HEK293 (cell line): ENCODE measurements at regions not wholly inside any gene's neighbourhood (a gene's known extent, or its start where the extent isn't known, plus 50 kb on each side); places are given as distances from the start of the nearest gene placed in this dataset.

Source experiments
- CTCF ChIA-PET: fragments of 350-600 bp; formaldehyde crosslinking; extraction: SDS; loops from one replicate; lab custom pipeline; 2021; ENCODE audit warnings: antibody characterized with exemption; lab: Yijun Ruan, JAX
- POLR2A ChIA-PET: fragments of 300-600 bp; formaldehyde crosslinking; extraction: SDS; loops from one replicate; lab custom pipeline; 2020; ENCODE audit warnings: antibody characterized with exemption, inconsistent platforms; lab: Yijun Ruan, JAX
- H3K27ac ChIP-seq: fragments of 200-500 bp; sonication (Bioruptor generic); 2 replicates; pipeline ENCODE4 v1.5.1; 2014; ENCODE audit warnings: low read depth, low read length, control low read depth, inconsistent platforms; ENCODE audit errors: extremely low read depth
- H3K36me3 ChIP-seq, 2 experiments: fragments of 200-500 bp in 1 of 2; sonication (Bioruptor generic) in 1 of 2; 1 replicate in 1 of 2; 2 replicates in 1 of 2; pipeline ENCODE4 v1.5.1; 2014 to 2017; ENCODE audit warnings: inconsistent platforms in 2 of 2, low read length in 2 of 2; ENCODE audit not compliant: control insufficient read depth in 2 of 2, insufficient read depth in 1 of 2
- H3K4me1 ChIP-seq: fragments of 200-500 bp; sonication (Bioruptor generic); 2 replicates; pipeline ENCODE4 v1.5.1; 2014; ENCODE audit warnings: mild to moderate bottlenecking, low read length, inconsistent platforms; ENCODE audit not compliant: control insufficient read depth, insufficient read depth
- H3K4me3 ChIP-seq: 2 replicates; pipeline ENCODE4 v1.5.1; 2011; ENCODE audit warnings: low read depth, mild to moderate bottlenecking, control low read depth, low read length, moderate library complexity
- H3K9me3 ChIP-seq: fragments of 200-500 bp; sonication (Bioruptor generic); 2 replicates; pipeline ENCODE4 v1.5.1; 2014; ENCODE audit warnings: low read depth, low read length, inconsistent platforms; ENCODE audit not compliant: control insufficient read depth, insufficient read depth
- EGR2 ChIP-seq: fragments of 450-650 bp; formaldehyde crosslinking; IDR thresholded peaks from 2 replicates; pipeline ENCODE4 v1.5.1; 2016; ENCODE audit warnings: low read depth, missing biosample characterization, missing genetic modification characterization
- OVOL3 ChIP-seq: fragments of 450-650 bp; formaldehyde crosslinking; IDR thresholded peaks from 2 replicates; pipeline ENCODE4 v1.5.1; 2016; ENCODE audit warnings: missing biosample characterization, missing genetic modification characterization
- SCRT1 ChIP-seq: fragments of 450-650 bp; formaldehyde crosslinking; IDR thresholded peaks from 2 replicates; pipeline ENCODE4 v1.5.1; 2016; ENCODE audit warnings: missing biosample characterization, missing genetic modification characterization, borderline replicate concordance
- ZBTB48 ChIP-seq: fragments of 450-650 bp; formaldehyde crosslinking; IDR thresholded peaks from 2 replicates; pipeline ENCODE4 v1.5.1; 2016; ENCODE audit warnings: missing biosample characterization, missing genetic modification characterization
- ZBTB49 ChIP-seq: fragments of 450-650 bp; formaldehyde crosslinking; IDR thresholded peaks from 2 replicates; pipeline ENCODE4 v1.5.1; 2016; ENCODE audit warnings: missing biosample characterization, missing genetic modification characterization, low read depth
- ZBTB6 ChIP-seq: fragments of 450-650 bp; formaldehyde crosslinking; IDR thresholded peaks from 2 replicates; pipeline ENCODE4 v1.5.1; 2017; ENCODE audit warnings: missing biosample characterization, missing genetic modification characterization
- ZNF248 ChIP-seq: fragments of 450-650 bp; formaldehyde crosslinking; IDR thresholded peaks from 2 replicates; pipeline ENCODE4 v1.5.1; 2017; ENCODE audit warnings: missing biosample characterization, missing genetic modification characterization
- ZNF280D ChIP-seq: fragments of 450-650 bp; formaldehyde crosslinking; IDR thresholded peaks from 2 replicates; pipeline ENCODE4 v1.5.1; 2016; ENCODE audit warnings: missing biosample characterization, missing genetic modification characterization
- ZNF555 ChIP-seq: fragments of 450-650 bp; formaldehyde crosslinking; conservative IDR thresholded peaks from 2 replicates; pipeline ENCODE4 v1.5.1; 2017; ENCODE audit warnings: missing biosample characterization, mild to moderate bottlenecking, missing genetic modification characterization, inconsistent platforms
- ZNF560 ChIP-seq: fragments of 450-650 bp; formaldehyde crosslinking; IDR thresholded peaks from 2 replicates; pipeline ENCODE4 v1.5.1; 2017; ENCODE audit warnings: missing biosample characterization, missing genetic modification characterization, borderline replicate concordance
- ZNF626 ChIP-seq: fragments of 450-650 bp; sonication (Bioruptor Pico); formaldehyde crosslinking; IDR thresholded peaks from 2 replicates; pipeline ENCODE4 v1.5.1; 2018; ENCODE audit warnings: missing biosample characterization, missing genetic modification characterization, inconsistent platforms
- ZNF645 ChIP-seq: fragments of 450-650 bp; formaldehyde crosslinking; IDR thresholded peaks from 2 replicates; pipeline ENCODE4; 2016; ENCODE audit warnings: missing biosample characterization, missing genetic modification characterization
- ZNF768 ChIP-seq: fragments of 450-650 bp; formaldehyde crosslinking; IDR thresholded peaks from 2 replicates; pipeline ENCODE4 v1.5.1; 2018; ENCODE audit warnings: missing biosample characterization, mild to moderate bottlenecking, missing genetic modification characterization
- ZSCAN18 ChIP-seq: fragments of 450-650 bp; formaldehyde crosslinking; IDR thresholded peaks from 2 replicates; pipeline ENCODE4 v1.5.1; 2016; ENCODE audit warnings: missing biosample characterization, missing genetic modification characterization
- TF ChIP-seq, protein P1 (sequence below): fragments of 450-650 bp; formaldehyde crosslinking; optimal IDR thresholded peaks from 2 replicates; pipeline ENCODE3; 2016; ENCODE audit warnings: missing biosample characterization, mild to moderate bottlenecking, missing genetic modification characterization
- TF ChIP-seq, protein P2 (sequence below): fragments of 450-650 bp; formaldehyde crosslinking; IDR thresholded peaks from 2 replicates; pipeline ENCODE4 v1.5.1; 2017; ENCODE audit warnings: missing biosample characterization, missing genetic modification characterization
- TF ChIP-seq, protein P3 (sequence below): fragments of 450-650 bp; formaldehyde crosslinking; IDR thresholded peaks from 2 replicates; pipeline ENCODE4 v1.5.1; 2016; ENCODE audit warnings: missing biosample characterization, missing genetic modification characterization

DNA sequence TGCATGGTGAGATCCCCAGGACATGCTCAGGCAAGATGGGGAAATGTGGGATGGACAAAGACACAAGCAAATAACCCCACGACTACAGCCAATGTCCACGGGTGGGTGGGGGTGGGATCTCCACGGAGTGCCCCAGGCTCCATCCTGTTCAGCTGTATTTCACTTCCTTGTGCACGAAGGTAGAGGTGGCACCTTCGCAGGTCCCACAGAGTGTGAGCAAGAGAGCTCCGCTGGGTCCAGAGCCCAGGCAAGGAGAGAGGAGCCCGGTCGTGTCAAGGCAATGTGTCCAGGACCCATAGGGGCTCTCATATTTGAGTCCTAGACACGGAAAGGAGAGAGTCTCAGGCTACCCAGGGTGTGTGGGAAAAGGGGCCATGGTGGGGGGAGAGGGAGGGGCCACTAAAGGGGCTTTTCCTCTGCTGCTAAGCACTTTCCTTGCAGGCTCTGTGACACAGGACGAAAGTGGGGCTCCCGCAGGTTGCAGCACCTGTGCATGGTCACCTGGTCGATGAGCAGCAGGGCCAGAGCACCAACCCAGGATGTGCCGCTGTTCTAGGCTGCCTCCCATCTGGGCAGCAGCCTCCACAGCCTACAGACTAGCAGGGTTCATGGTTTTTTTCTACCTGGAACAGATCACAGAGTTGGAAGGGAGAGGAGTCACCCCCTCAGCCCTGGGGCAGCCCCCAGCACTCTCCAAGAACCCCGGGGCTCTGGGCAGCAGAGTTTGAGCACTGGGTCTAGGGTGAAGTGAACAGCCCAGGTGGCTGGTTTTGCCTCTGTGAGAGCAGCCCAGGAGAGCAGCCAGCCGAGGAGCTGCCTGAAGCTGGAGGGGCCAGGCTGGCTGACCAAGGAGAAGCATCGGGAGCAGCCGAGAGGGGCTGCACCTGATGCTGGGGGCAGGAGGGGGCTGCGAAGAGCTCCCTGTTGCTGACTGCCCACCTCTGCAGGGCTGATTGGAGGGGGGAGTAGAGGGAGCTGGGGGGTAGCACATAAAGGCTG is 100.7 kb upstream of the MVB12B start:
- CTCF ChIA-PET, result interaction anchor here (0.7 to 0.8 kb wide), 3 partner anchors 173 to 818 kb away, joined by 3 to 4 read pairs (median 4); no protein-coding TSS in a partner anchor
- POLR2A ChIA-PET, result no interaction called here
- no peaks in the 10 kb centered on the region for H3K4me1 ChIP-seq

More for the DNA sequence above, 100.7 kb upstream of the MVB12B start:
- Histone ChIP-seq H3K9me3 (no peaks in the 10 kb centered on the region), H3K36me3 (no peaks in the 10 kb centered on the region), H3K27ac (no peak overlapping the region), H3K4me3 (no peak overlapping the region)
- TF ChIP-seq, protein P1, sequence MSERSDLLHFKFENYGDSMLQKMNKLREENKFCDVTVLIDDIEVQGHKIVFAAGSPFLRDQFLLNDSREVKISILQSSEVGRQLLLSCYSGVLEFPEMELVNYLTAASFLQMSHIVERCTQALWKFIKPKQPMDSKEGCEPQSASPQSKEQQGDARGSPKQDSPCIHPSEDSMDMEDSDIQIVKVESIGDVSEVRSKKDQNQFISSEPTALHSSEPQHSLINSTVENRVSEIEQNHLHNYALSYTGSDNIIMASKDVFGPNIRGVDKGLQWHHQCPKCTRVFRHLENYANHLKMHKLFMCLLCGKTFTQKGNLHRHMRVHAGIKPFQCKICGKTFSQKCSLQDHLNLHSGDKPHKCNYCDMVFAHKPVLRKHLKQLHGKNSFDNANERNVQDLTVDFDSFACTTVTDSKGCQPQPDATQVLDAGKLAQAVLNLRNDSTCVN (tag by site-specific recombination), result no peak
- no peak for TF ChIP-seq ZNF280D
- TF ChIP-seq ZSCAN18 (tag by site-specific recombination), result no peak
- no peak for TF ChIP-seq ZNF768 (tag by site-specific recombination)
- no peak for TF ChIP-seq ZBTB6 (tag by site-specific recombination)
- no peak for TF ChIP-seq SCRT1
- TF ChIP-seq ZBTB49, result no peak
- TF ChIP-seq ZBTB48 (tag by site-specific recombination), result no peak
- TF ChIP-seq ZNF555 (tag by site-specific recombination), result no peak
- TF ChIP-seq, protein P2, sequence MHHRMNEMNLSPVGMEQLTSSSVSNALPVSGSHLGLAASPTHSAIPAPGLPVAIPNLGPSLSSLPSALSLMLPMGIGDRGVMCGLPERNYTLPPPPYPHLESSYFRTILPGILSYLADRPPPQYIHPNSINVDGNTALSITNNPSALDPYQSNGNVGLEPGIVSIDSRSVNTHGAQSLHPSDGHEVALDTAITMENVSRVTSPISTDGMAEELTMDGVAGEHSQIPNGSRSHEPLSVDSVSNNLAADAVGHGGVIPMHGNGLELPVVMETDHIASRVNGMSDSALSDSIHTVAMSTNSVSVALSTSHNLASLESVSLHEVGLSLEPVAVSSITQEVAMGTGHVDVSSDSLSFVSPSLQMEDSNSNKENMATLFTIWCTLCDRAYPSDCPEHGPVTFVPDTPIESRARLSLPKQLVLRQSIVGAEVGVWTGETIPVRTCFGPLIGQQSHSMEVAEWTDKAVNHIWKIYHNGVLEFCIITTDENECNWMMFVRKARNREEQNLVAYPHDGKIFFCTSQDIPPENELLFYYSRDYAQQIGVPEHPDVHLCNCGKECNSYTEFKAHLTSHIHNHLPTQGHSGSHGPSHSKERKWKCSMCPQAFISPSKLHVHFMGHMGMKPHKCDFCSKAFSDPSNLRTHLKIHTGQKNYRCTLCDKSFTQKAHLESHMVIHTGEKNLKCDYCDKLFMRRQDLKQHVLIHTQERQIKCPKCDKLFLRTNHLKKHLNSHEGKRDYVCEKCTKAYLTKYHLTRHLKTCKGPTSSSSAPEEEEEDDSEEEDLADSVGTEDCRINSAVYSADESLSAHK (tag by site-specific recombination), result no peak
- no peak for TF ChIP-seq ZNF248 (tag by site-specific recombination)
- TF ChIP-seq EGR2 (tag by site-specific recombination), result no peak
- no peak for TF ChIP-seq ZNF645 (tag by site-specific recombination)
- TF ChIP-seq, protein P3, sequence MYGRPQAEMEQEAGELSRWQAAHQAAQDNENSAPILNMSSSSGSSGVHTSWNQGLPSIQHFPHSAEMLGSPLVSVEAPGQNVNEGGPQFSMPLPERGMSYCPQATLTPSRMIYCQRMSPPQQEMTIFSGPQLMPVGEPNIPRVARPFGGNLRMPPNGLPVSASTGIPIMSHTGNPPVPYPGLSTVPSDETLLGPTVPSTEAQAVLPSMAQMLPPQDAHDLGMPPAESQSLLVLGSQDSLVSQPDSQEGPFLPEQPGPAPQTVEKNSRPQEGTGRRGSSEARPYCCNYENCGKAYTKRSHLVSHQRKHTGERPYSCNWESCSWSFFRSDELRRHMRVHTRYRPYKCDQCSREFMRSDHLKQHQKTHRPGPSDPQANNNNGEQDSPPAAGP (tag by site-specific recombination), result no peak
- TF ChIP-seq ZNF626 (tag by site-specific recombination), result no peak
- TF ChIP-seq OVOL3 (tag by site-specific recombination), result no peak
- no peak for TF ChIP-seq ZNF560 (tag by site-specific recombination)
